Panc1 (cell line): ENCODE measurements at regions not wholly inside any gene's neighbourhood (a gene's known extent, or its start where the extent isn't known, plus 50 kb on each side); places are given as distances from the start of the nearest gene placed in this dataset.

Experiments used
- ATAC-seq: fragments of 200-7000 bp; cut with Tn5 transposase; 2 replicates; pipeline ENCODE4 v1.9.1; 2020; ENCODE audit warnings: mild to moderate bottlenecking, moderate library complexity
- BruUV-seq: library from RNA; stranded (reverse); fragments of 400-500 nt; replicated peaks from 2 replicates; lab custom pipeline; 2021; lab: Mats Ljungman, UMichigan
- CTCF ChIA-PET: fragments of 300-600 bp; sonication (Branson Sonifier 250); formaldehyde crosslinking; loops from one replicate; lab custom pipeline; 2022; ENCODE audit warnings: antibody characterized with exemption; lab: Charles Lee
- POLR2A ChIA-PET: fragments of 300-600 bp; sonication (Branson Sonifier 250); formaldehyde crosslinking; loops from one replicate; lab custom pipeline; 2022; ENCODE audit warnings: antibody characterized with exemption; lab: Charles Lee
- DNase-seq: peaks from one replicate; pipeline ENCODE4 v3.0.0-alpha.2; 2010; ENCODE audit warnings: low read depth, low spot score
- H3K27ac ChIP-seq: 2 replicates; pipeline ENCODE4 v1.5.1; 2011; ENCODE audit warnings: mild to moderate bottlenecking, low read length, inconsistent platforms
- H3K27me3 ChIP-seq: fragments of 200-500 bp; sonication (Bioruptor generic); 2 replicates; pipeline ENCODE4 v1.6.0; 2014; ENCODE audit warnings: low read length, inconsistent platforms; ENCODE audit not compliant: control insufficient read depth, insufficient read depth
- H3K36me3 ChIP-seq: fragments of 200-500 bp; sonication (Bioruptor generic); 2 replicates; pipeline ENCODE4 v1.5.1; 2014; ENCODE audit warnings: inconsistent platforms, mild to moderate bottlenecking, low read length, moderate library complexity; ENCODE audit not compliant: control insufficient read depth, insufficient read depth
- H3K4me1 ChIP-seq: 2 replicates; pipeline ENCODE4 v1.5.1; 2011; ENCODE audit warnings: inconsistent platforms, mild to moderate bottlenecking, low read length, moderate library complexity; ENCODE audit not compliant: control insufficient read depth, insufficient read depth
- H3K4me3 ChIP-seq, 2 experiments: 2 replicates each; pipeline ENCODE4 v1.5.1; 2011 to 2012; ENCODE audit warnings: low read depth in 2 of 2, low read length in 2 of 2, mild to moderate bottlenecking in 2 of 2, inconsistent platforms in 1 of 2, moderate library complexity in 1 of 2
- H3K9me3 ChIP-seq: fragments of 200-500 bp; sonication (Bioruptor generic); 2 replicates; pipeline ENCODE4 v1.5.1; 2014; ENCODE audit warnings: low read depth, mild to moderate bottlenecking, inconsistent platforms, low read length, moderate library complexity; ENCODE audit not compliant: control insufficient read depth, insufficient read depth
- POLR2AphosphoS5 ChIP-seq: IDR thresholded peaks from 2 replicates; pipeline ENCODE4 v1.6.1; 2012; ENCODE audit warnings: mild to moderate bottlenecking, low read depth, low read length, moderate library complexity
- SIN3A ChIP-seq: IDR thresholded peaks from 2 replicates; pipeline ENCODE4 v1.6.1; 2012; ENCODE audit warnings: low read depth, mild to moderate bottlenecking, low read length, moderate library complexity, borderline replicate concordance; ENCODE audit not compliant: insufficient read depth
- TCF7L2 ChIP-seq: IDR thresholded peaks from 2 replicates; pipeline ENCODE4 v1.6.1; 2011; ENCODE audit warnings: mild to moderate bottlenecking, low read depth, low read length, inconsistent platforms
- in situ Hi-C: cut with HindIII; loops from 2 replicates; pipeline ENCODE4 v1.10.0; 2016; ENCODE audit warnings: low sequenced_read_pairs, low pct_unique_long_range_greater_than_20kb
- intact Hi-C: fragments of 100-400 bp; cut with micrococcal nuclease; formaldehyde crosslinking; loops from one replicate; pipeline ENCODE4 v1.10.0; 2022; ENCODE audit not compliant: unreplicated experiment
- TF ChIP-seq, protein P1 (sequence below): fragments of 450-650 bp; IDR thresholded peaks from 2 replicates; pipeline ENCODE4 v1.5.1; 2017; ENCODE audit warnings: mild to moderate bottlenecking
- TF ChIP-seq, protein P2 (sequence below), 2 experiments: IDR thresholded peaks; 2 replicates each; pipeline ENCODE4 v1.6.1; 2011 to 2012; ENCODE audit warnings: low read depth in 2 of 2, control low read depth in 1 of 2, low read length in 1 of 2, mild to moderate bottlenecking in 1 of 2, moderate library complexity in 1 of 2; ENCODE audit not compliant: insufficient read depth in 1 of 2

DNA sequence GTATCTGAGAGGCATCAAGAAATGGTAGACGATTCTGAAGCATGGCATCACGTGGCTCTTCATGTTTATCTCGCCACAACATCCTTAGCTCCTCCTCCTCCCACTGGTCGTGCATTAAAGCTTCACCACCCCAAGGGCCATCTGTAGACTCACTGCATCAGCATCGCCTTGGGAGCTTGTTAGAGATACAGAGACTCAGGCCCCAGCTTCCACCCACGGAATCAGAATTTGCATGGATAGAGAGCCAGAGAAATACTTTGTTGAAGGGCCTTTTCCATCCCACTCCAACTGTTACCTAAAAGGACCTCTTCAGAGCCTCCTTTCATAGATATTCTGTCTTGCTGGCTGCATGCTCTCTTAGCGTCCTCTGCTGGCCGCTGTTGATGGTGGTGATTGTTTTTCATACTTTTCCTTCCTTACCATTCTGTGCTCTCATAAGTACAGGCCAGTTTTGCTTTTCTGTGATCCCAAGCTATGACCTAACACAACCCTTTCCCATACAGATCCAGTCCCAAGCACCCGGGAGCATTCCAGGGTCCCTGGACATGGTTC, 1049.4 kb upstream of the EEF2KMT start:
- in situ Hi-C loops (no loop called here), intact Hi-C loops (no loop called here)
- no peaks in the 10 kb centered on the region for H3K9me3 ChIP-seq
- POLR2A ChIA-PET = no interaction called here
- DNase-seq = no peak
- no peak overlapping the region for H3K4me3 ChIP-seq
- no peaks in the 10 kb centered on the region for H3K36me3 ChIP-seq
- no peaks in the 10 kb centered on the region for H3K4me1 ChIP-seq
- H3K27me3 ChIP-seq = no peaks in the 10 kb centered on the region
- ATAC-seq = no peak
- TF ChIP-seq, protein P1, sequence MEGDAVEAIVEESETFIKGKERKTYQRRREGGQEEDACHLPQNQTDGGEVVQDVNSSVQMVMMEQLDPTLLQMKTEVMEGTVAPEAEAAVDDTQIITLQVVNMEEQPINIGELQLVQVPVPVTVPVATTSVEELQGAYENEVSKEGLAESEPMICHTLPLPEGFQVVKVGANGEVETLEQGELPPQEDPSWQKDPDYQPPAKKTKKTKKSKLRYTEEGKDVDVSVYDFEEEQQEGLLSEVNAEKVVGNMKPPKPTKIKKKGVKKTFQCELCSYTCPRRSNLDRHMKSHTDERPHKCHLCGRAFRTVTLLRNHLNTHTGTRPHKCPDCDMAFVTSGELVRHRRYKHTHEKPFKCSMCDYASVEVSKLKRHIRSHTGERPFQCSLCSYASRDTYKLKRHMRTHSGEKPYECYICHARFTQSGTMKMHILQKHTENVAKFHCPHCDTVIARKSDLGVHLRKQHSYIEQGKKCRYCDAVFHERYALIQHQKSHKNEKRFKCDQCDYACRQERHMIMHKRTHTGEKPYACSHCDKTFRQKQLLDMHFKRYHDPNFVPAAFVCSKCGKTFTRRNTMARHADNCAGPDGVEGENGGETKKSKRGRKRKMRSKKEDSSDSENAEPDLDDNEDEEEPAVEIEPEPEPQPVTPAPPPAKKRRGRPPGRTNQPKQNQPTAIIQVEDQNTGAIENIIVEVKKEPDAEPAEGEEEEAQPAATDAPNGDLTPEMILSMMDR = peak; percentile 16; the same call in 1 of the 2 replicates
- TF ChIP-seq SIN3A = no peak
- TF ChIP-seq POLR2AphosphoS5 = no peak
- TF ChIP-seq, protein P2, sequence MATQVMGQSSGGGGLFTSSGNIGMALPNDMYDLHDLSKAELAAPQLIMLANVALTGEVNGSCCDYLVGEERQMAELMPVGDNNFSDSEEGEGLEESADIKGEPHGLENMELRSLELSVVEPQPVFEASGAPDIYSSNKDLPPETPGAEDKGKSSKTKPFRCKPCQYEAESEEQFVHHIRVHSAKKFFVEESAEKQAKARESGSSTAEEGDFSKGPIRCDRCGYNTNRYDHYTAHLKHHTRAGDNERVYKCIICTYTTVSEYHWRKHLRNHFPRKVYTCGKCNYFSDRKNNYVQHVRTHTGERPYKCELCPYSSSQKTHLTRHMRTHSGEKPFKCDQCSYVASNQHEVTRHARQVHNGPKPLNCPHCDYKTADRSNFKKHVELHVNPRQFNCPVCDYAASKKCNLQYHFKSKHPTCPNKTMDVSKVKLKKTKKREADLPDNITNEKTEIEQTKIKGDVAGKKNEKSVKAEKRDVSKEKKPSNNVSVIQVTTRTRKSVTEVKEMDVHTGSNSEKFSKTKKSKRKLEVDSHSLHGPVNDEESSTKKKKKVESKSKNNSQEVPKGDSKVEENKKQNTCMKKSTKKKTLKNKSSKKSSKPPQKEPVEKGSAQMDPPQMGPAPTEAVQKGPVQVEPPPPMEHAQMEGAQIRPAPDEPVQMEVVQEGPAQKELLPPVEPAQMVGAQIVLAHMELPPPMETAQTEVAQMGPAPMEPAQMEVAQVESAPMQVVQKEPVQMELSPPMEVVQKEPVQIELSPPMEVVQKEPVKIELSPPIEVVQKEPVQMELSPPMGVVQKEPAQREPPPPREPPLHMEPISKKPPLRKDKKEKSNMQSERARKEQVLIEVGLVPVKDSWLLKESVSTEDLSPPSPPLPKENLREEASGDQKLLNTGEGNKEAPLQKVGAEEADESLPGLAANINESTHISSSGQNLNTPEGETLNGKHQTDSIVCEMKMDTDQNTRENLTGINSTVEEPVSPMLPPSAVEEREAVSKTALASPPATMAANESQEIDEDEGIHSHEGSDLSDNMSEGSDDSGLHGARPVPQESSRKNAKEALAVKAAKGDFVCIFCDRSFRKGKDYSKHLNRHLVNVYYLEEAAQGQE (IDR thresholded peaks at IDR 0.05; ENCODE audit: insufficient read depth in 1 of 2, low read depth in 2 of 2, low read length in 1 of 2) = no peak
- H3K27ac ChIP-seq = no peak overlapping the region
- CTCF ChIA-PET = no interaction called here
- no TSS peak for BruUV-seq

DNA sequence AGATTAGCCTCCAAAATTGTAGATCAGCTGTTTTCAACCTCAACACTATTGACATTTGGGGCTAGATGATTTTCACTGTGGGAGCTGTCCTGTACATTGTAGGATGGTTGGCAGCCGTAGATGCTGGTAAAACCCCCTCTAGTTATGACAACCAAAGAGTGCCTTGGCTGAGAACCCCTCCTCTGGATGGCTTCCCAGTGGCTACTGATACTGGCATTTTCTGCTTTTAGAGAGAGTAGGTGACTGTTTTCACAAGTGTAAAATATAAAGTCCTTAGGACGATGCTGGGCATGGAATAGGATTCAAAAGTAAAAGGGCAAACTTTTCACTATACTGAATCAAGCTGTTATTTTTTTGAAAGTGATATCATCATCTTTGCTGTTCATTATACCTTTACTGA, 1048.8 kb upstream of the EEF2KMT start:
- intact Hi-C loops (no loop called here), in situ Hi-C loops (no loop called here)
- TF ChIP-seq, protein P1 = no peak
- TF ChIP-seq SIN3A (no peak), TCF7L2 (no peak), POLR2AphosphoS5 (no peak)
- TF ChIP-seq, protein P2 (IDR thresholded peaks at IDR 0.05; ENCODE audit: insufficient read depth in 1 of 2, low read depth in 2 of 2, low read length in 1 of 2) = no peak
- POLR2A ChIA-PET = no interaction called here
- H3K27ac ChIP-seq = no peak overlapping the region
- no peaks in the 10 kb centered on the region for H3K9me3 ChIP-seq
- CTCF ChIA-PET = no interaction called here
- no peaks in the 10 kb centered on the region for H3K36me3 ChIP-seq
- DNase-seq = no peak
- no peaks in the 10 kb centered on the region for H3K4me1 ChIP-seq
- ATAC-seq = no peak
- no peaks in the 10 kb centered on the region for H3K27me3 ChIP-seq
- BruUV-seq = no TSS peak
- no peak overlapping the region for H3K4me3 ChIP-seq
